IMR-90 (cell line): ENCODE measurements at regions not wholly inside any gene's neighbourhood (a gene's known extent, or its start where the extent isn't known, plus 50 kb on each side); places are given as distances from the start of the nearest gene placed in this dataset.

ENCODE experiments used
- ATAC-seq: fragments of 200-7000 bp; cut with Tn5 transposase; 2 replicates; pipeline ENCODE4 v1.9.1; 2020; ENCODE audit warnings: low read depth, mild to moderate bottlenecking, moderate library complexity
- BruUV-seq: library from RNA; stranded (reverse); fragments of 400-500 nt; replicated peaks from 2 replicates; lab custom pipeline; 2021; lab: Mats Ljungman, UMichigan
- CTCF ChIA-PET: fragments of 300-600 bp; formaldehyde crosslinking; extraction: SDS; loops from one replicate; lab custom pipeline; 2021; ENCODE audit warnings: antibody characterized with exemption; lab: Yijun Ruan, JAX
- POLR2A ChIA-PET: fragments of 300-600 bp; sonication (Branson Sonifier 250); formaldehyde crosslinking; loops from one replicate; lab custom pipeline; 2022; ENCODE audit warnings: antibody characterized with exemption; ENCODE audit not compliant: unreplicated experiment; lab: Charles Lee
- DNase-seq: peaks from one replicate; pipeline ENCODE4 v3.0.0; 2013
- H2AFZ ChIP-seq: replicated peaks from 2 replicates; pipeline ENCODE3; 2013; ENCODE audit warnings: low read length, mild to moderate bottlenecking; ENCODE audit not compliant: poor library complexity
- H2AK5ac ChIP-seq: 2 replicates; pipeline ENCODE4 v1.6.1; 2013; ENCODE audit warnings: low read depth, low read length, inconsistent platforms
- H2AK9ac ChIP-seq: replicated peaks from 2 replicates; pipeline ENCODE3; 2013; ENCODE audit warnings: mild to moderate bottlenecking, low read depth, low read length, moderate library complexity; ENCODE audit not compliant: poor library complexity
- H2BK120ac ChIP-seq: 2 replicates; pipeline ENCODE4 v1.6.1; 2013; ENCODE audit warnings: low read depth, low read length, inconsistent platforms
- H2BK15ac ChIP-seq: 3 replicates; pipeline ENCODE4 v1.6.1; 2013; ENCODE audit warnings: low read depth, low read length, inconsistent platforms
- H2BK20ac ChIP-seq: 2 replicates; pipeline ENCODE4 v1.6.1; 2013; ENCODE audit warnings: low read depth, mild to moderate bottlenecking, inconsistent platforms, low read length, moderate library complexity
- H2BK5ac ChIP-seq: 2 replicates; pipeline ENCODE4 v1.6.1; 2013; ENCODE audit warnings: mild to moderate bottlenecking, low read depth, low read length, inconsistent platforms; ENCODE audit not compliant: poor library complexity, severe bottlenecking
- H3K14ac ChIP-seq: replicated peaks from 2 replicates; pipeline ENCODE4 v1.6.1; 2013; ENCODE audit warnings: low read depth, low read length, inconsistent platforms
- H3K18ac ChIP-seq: 2 replicates; pipeline ENCODE4 v1.6.1; 2013; ENCODE audit warnings: low read depth, low read length, control low read depth
- H3K23ac ChIP-seq: 2 replicates; pipeline ENCODE4 v1.6.1; 2013; ENCODE audit warnings: low read depth, low read length, inconsistent platforms
- H3K27ac ChIP-seq: 2 replicates; pipeline ENCODE4 v1.5.1; 2013; ENCODE audit warnings: mild to moderate bottlenecking, control low read depth, low read length; ENCODE audit not compliant: insufficient read depth
- H3K27me3 ChIP-seq: 2 replicates; pipeline ENCODE4 v1.6.1; 2013; ENCODE audit warnings: low read length; ENCODE audit not compliant: control insufficient read depth, insufficient read depth
- H3K36me3 ChIP-seq: 2 replicates; pipeline ENCODE4 v1.6.1; 2013; ENCODE audit warnings: low read length, mixed read lengths; ENCODE audit not compliant: control insufficient read depth, insufficient read depth
- H3K4ac ChIP-seq: 2 replicates; pipeline ENCODE4 v1.6.1; 2013; ENCODE audit warnings: low read depth, low read length, inconsistent platforms
- H3K4me1 ChIP-seq: 2 replicates; pipeline ENCODE4 v1.6.1; 2013; ENCODE audit warnings: low read length, mixed read lengths; ENCODE audit not compliant: control insufficient read depth, insufficient read depth
- H3K4me2 ChIP-seq: 2 replicates; pipeline ENCODE4 v1.6.1; 2013; ENCODE audit warnings: low read depth, mild to moderate bottlenecking, control low read depth, low read length, moderate library complexity
- H3K4me3 ChIP-seq: 2 replicates; pipeline ENCODE4 v1.5.1; 2013; ENCODE audit warnings: low read depth, mild to moderate bottlenecking, control low read depth, low read length, moderate library complexity; ENCODE audit not compliant: insufficient read depth
- H3K56ac ChIP-seq: 2 replicates; pipeline ENCODE4 v1.6.1; 2013; ENCODE audit warnings: low read length, inconsistent platforms; ENCODE audit not compliant: insufficient read depth; ENCODE audit errors: extremely low read depth
- H3K79me1 ChIP-seq, 2 experiments: 2 replicates each; pipeline ENCODE4 v1.6.1; 2013; ENCODE audit warnings: low read length in 2 of 2, inconsistent platforms in 1 of 2, low read depth in 1 of 2
- H3K9ac ChIP-seq: 2 replicates; pipeline ENCODE4 v1.6.1; 2013; ENCODE audit warnings: low read depth, low read length, control low read depth
- H3K9me1 ChIP-seq: 2 replicates; pipeline ENCODE4 v1.6.1; 2013; ENCODE audit warnings: low read length, inconsistent platforms; ENCODE audit not compliant: insufficient read depth
- H3K9me3 ChIP-seq: 2 replicates; pipeline ENCODE4 v1.6.1; 2013; ENCODE audit warnings: low read length; ENCODE audit not compliant: control insufficient read depth, insufficient read depth
- H4K20me1 ChIP-seq: 2 replicates; pipeline ENCODE4 v1.6.1; 2013; ENCODE audit warnings: low read length, inconsistent platforms; ENCODE audit not compliant: insufficient read depth
- H4K5ac ChIP-seq: 2 replicates; pipeline ENCODE4 v1.6.1; 2013; ENCODE audit warnings: mild to moderate bottlenecking, low read depth, low read length, control low read depth
- H4K8ac ChIP-seq, 2 experiments: 2 replicates each; pipeline ENCODE4 v1.6.1; 2013; ENCODE audit warnings: low read depth in 2 of 2, low read length in 2 of 2, control low read depth in 1 of 2, inconsistent platforms in 1 of 2
- H4K91ac ChIP-seq: 2 replicates; pipeline ENCODE4 v1.6.1; 2013; ENCODE audit warnings: low read depth, low read length, inconsistent platforms; ENCODE audit not compliant: insufficient read depth
- CEBPB ChIP-seq: IDR thresholded peaks from 2 replicates; pipeline ENCODE4 v1.6.1; 2012; ENCODE audit warnings: low read depth, low read length, improper control_type of control experiment
- CTCF ChIP-seq: conservative IDR thresholded peaks from 2 replicates; pipeline ENCODE4 v1.5.1; 2012; ENCODE audit warnings: mild to moderate bottlenecking, low read depth, low read length, improper control_type of control experiment
- MAFK ChIP-seq: IDR thresholded peaks from 2 replicates; pipeline ENCODE4 v1.6.1; 2012; ENCODE audit warnings: low read depth, low read length, improper control_type of control experiment
- NFE2L2 ChIP-seq: fragments of 150-350 bp; IDR thresholded peaks from 2 replicates; pipeline ENCODE4 v1.6.1; 2016; ENCODE audit warnings: low read depth, mild to moderate bottlenecking, low read length
- RFX5 ChIP-seq: IDR thresholded peaks from 2 replicates; pipeline ENCODE4 v1.8.0; 2012; ENCODE audit warnings: low read depth, mild to moderate bottlenecking, low read length, moderate library complexity
- dilution Hi-C: fragments of 300-500 bp; cut with HindIII; formaldehyde crosslinking; loops from one replicate; pipeline ENCODE4 v1.14.3; 2018; ENCODE audit warnings: low sequenced_read_pairs; ENCODE audit not compliant: unreplicated experiment
- in situ Hi-C: fragments of 300-500 bp; cut with MboI; formaldehyde crosslinking; loops from 3 replicates; pipeline ENCODE4 v1.14.3; 2019; ENCODE audit warnings: low sequenced_read_pairs, inconsistent platforms, mixed read lengths
- intact Hi-C: fragments of 100-400 bp; cut with micrococcal nuclease; formaldehyde crosslinking; loops from 2 replicates; pipeline ENCODE4 v1.10.0; 2022

GRCh38 chr5:62066761-62067277 is 239.2 kb upstream of the KIF2A start:
- H4K91ac ChIP-seq = no peak overlapping the region
- no peaks in the 10 kb centered on the region for H3K27me3 ChIP-seq
- H3K14ac ChIP-seq = no peak overlapping the region
- H3K4me2 ChIP-seq = no peak overlapping the region
- no peak overlapping the region for H3K56ac ChIP-seq
- H2AFZ ChIP-seq = no peak overlapping the region
- no peaks in the 10 kb centered on the region for H4K20me1 ChIP-seq
- no peaks in the 10 kb centered on the region for H3K9me1 ChIP-seq
- ChIA-PET CTCF (no interaction called here), POLR2A (no interaction called here)
- H2BK120ac ChIP-seq = no peak overlapping the region
- H4K8ac ChIP-seq = no peak overlapping the region
- dilution Hi-C loops (no loop called here), intact Hi-C loops (no loop called here), in situ Hi-C loops (no loop called here)
- H2AK5ac ChIP-seq = no peak overlapping the region
- no peak overlapping the region for H3K4ac ChIP-seq
- no peak overlapping the region for H4K5ac ChIP-seq
- no peak overlapping the region for H2AK9ac ChIP-seq
- DNase-seq = no peak
- BruUV-seq = no TSS peak
- no peak overlapping the region for H3K4me3 ChIP-seq
- no peak overlapping the region for H2BK5ac ChIP-seq
- H2BK20ac ChIP-seq = no peak overlapping the region
- no peak overlapping the region for H2BK15ac ChIP-seq
- H3K79me1 ChIP-seq = no peaks in the 10 kb centered on the region
- no peak overlapping the region for H3K18ac ChIP-seq
- no peaks in the 10 kb centered on the region for H3K36me3 ChIP-seq
- TF ChIP-seq CEBPB (no peak), MAFK (no peak), RFX5 (no peak), NFE2L2 (no peak), CTCF (no peak)
- no peak overlapping the region for H3K23ac ChIP-seq
- no peaks in the 10 kb centered on the region for H3K9me3 ChIP-seq
- no peaks in the 10 kb centered on the region for H3K4me1 ChIP-seq
- ATAC-seq = no peak
- no peak overlapping the region for H3K27ac ChIP-seq
- no peak overlapping the region for H3K9ac ChIP-seq
